ENCODE measurements at regions not wholly inside any gene's neighbourhood (a gene's known extent, or its start where the extent isn't known, plus 50 kb on each side); places are given as distances from the start of the nearest gene placed in this dataset.

DNA sequence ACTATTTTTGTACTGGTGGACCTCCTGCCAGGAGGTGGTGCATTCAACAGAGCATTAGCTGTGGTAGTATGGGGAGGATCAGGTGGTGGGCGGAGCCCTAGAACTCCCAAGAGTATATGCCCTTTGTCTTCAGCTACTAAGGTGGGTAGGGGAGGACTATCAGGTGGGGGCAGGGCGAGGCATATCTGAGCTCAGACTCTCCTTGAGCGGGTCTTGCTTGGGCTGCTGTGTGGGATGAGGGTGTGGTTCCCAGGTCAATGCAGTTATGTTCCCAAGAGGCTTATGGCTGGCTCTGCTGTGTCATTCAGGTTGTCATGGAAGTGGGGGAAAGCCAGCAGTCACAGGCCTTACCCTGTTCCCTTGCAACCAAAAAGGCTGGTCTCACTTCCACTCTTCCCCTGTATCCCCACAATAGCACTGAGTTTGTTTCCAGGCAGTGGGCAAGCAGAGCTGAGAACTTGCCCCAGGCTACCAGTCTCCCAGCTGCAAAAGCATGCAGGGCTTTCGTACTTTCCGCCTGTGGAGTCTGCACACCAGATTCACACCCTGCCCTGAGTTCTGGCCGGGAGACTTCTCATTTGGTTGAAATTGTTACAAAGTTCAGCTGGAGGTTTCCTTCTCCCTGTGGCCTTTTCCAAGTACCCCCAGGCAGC, 93.7 kb upstream of the DPPA4 start:
- no peak for TF ChIP-seq POLR2A (IDR thresholded peaks at IDR 0.05)
- TF ChIP-seq, protein P1, sequence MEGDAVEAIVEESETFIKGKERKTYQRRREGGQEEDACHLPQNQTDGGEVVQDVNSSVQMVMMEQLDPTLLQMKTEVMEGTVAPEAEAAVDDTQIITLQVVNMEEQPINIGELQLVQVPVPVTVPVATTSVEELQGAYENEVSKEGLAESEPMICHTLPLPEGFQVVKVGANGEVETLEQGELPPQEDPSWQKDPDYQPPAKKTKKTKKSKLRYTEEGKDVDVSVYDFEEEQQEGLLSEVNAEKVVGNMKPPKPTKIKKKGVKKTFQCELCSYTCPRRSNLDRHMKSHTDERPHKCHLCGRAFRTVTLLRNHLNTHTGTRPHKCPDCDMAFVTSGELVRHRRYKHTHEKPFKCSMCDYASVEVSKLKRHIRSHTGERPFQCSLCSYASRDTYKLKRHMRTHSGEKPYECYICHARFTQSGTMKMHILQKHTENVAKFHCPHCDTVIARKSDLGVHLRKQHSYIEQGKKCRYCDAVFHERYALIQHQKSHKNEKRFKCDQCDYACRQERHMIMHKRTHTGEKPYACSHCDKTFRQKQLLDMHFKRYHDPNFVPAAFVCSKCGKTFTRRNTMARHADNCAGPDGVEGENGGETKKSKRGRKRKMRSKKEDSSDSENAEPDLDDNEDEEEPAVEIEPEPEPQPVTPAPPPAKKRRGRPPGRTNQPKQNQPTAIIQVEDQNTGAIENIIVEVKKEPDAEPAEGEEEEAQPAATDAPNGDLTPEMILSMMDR (IDR thresholded peaks at IDR 0.05) = no peak

Measured in thyroid gland (tissue), 4 donors.